GM18505 (cell line): ENCODE measurements at regions not wholly inside any gene's neighbourhood (a gene's known extent, or its start where the extent isn't known, plus 50 kb on each side); places are given as distances from the start of the nearest gene placed in this dataset.
"Not testable (repeated sequence)": the region's sequence is repeated elsewhere in the genome, so short reads cannot be mapped to it uniquely, and the experiment has no call there.

ENCODE experiments used
- ATAC-seq: cut with Tn5 transposase; IDR thresholded peaks from one replicate; pipeline ENCODE4 v1.9.1; 2021; ENCODE audit not compliant: unreplicated experiment
- POLR2A ChIP-seq: IDR thresholded peaks from 4 replicates; pipeline ENCODE4 v1.6.1; 2011; ENCODE audit warnings: borderline replicate concordance; ENCODE audit not compliant: insufficient read depth, insufficient read length; ENCODE audit errors: extremely low read depth

- ATAC-seq = no peak
- no peak for TF ChIP-seq POLR2A
Measured at GRCh38 chr2:105510761-105511528, 112.1 kb upstream of the FHL2 start.

DNA sequence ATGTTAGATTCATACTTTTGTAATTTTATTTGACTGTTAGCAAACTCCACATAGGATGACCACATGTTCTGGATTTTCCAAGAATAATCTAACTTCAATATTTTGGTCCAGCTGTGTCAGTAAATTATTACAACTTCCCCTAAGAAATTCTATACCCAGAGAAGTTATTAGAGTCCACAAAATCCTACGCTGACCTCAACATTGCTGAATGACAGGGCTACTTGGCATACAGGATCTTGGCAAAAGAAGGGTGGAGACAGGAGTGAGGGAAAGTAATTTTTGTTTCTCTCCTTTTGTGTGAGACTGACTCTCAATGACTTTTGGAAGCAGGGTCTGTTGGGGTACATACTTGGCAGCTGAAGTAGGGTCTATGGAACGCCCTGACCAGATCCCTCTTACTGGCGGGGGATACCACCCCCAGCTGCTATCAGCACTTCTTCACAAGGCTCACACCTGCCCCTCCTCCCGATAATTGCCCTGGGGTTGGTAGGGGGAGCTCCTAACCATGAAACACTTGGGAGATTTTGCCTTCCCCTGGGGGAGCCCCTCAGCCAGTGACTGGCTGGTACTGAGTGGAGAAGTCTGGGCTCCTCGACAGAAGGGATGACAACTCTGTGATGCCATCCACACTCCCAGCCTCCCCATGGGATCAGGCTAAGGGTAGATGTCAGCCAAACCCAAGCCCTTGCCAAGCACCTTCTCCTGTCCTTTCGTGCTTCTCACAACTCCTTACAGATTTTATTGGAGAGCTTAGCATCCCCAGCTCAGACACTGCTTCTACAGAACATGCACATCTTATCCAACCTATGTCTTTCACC, 110.6 kb upstream of the FHL2 start:
- TF ChIP-seq POLR2A = no peak
- no peak for ATAC-seq

DNA sequence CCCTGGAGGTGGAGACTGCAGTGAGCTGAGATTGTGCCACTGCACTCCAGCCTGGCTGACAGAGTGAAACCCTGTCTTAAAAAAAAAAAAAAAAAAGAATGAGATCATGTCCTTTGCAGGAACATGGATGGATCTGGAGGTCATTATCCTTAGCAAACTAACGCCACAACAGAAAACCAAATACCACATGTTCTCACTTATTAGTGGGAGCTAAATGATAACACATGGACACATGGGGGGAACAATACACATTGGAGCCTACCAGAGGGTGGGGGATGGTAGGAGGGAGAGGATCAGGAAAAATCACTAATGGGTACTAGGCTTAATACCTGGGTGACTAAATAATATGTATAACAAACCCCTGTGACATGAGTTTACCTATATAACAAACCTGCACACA, 108.0 kb upstream of the FHL2 start:
- not testable (repeated sequence) for ATAC-seq

DNA sequence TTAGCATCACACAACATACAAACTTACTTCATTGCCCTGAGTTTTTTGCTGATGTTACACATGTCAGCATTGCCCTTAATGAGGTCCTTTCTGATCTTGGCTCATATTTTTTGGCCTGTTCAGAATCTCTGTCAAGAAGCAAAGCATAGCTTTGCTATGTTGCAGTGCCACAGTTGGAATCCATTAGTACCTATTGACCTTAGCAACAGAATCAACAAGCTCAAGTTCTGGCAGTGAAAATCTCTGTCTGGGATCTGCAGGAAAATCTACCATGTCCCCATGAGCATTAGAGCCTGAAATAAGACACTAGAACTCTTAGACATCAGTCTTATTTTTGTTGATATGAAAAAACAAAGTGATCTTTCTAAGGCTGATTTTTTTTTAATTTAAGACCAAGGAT, 105.6 kb upstream of the FHL2 start:
- TF ChIP-seq POLR2A = no peak
- no peak for ATAC-seq

DNA sequence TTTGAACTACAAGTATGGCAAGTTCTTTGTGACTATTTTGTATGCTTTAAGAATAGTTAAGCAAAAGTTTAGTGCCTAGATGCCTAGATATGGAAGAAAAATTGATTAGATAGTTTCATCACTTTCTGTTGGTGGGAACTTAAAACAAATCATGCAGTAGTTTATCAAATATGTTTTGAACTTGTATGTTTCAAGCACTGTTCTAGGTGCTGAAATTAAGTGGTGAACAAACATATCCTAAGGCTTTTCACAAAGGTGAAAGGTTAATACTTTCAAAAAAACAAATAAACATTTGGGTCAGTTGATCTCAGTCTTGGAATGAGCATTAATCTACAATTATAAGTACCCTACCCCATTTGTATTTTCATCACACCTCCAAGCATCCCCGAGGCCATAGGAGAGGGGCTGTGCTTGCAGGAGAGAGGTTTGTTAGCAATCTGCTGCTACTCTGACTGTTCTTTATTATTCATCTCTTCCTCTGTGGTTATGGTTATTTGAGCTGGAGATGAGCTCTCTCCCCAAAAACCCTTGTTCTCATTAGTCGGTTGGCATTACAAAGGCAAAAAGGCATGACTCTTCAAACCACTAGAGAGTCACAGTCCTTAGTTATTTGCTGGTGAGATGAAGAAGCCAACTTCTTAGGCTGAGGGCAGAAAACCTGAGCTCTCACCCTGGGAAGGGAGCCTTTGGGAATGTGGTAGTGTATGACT, 103.9 kb upstream of the FHL2 start:
- no peak for TF ChIP-seq POLR2A
- ATAC-seq = no peak

DNA sequence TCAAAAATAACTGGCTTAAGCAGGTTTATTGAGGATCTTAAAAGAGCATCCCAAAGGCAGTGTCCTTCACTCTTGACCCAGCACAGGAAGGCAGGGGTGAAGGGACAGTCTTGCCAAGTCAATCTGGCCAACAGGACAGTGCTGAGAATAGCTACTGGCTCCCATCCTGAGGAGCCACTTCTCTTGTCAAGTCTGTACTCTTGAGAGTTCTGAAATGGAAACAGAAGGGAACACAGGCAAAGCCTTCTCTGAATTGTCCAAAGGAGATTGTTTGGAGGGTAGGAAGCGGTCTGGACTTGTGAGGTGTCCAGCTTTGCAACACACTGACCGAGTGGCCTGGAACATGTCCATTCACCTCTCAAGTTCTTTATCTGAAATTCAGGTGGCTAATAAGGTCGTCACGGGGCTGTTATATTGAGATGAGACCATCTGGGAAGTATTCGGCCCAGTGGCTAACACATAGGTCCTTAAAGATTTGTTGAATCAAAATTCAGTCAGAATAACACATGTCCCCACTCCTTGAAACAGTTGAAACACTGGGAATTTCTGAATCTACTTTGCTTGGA, 99.5 kb upstream of the FHL2 start:
- ATAC-seq = no peak
- no peak for TF ChIP-seq POLR2A

GRCh38 chr2:105497094-105497493, 98.2 kb upstream of the FHL2 start:
- no peak for ATAC-seq
- TF ChIP-seq POLR2A = no peak

GRCh38 chr2:105496271-105496670, 97.4 kb upstream of the FHL2 start:
- no peak for TF ChIP-seq POLR2A
- ATAC-seq = no peak

DNA sequence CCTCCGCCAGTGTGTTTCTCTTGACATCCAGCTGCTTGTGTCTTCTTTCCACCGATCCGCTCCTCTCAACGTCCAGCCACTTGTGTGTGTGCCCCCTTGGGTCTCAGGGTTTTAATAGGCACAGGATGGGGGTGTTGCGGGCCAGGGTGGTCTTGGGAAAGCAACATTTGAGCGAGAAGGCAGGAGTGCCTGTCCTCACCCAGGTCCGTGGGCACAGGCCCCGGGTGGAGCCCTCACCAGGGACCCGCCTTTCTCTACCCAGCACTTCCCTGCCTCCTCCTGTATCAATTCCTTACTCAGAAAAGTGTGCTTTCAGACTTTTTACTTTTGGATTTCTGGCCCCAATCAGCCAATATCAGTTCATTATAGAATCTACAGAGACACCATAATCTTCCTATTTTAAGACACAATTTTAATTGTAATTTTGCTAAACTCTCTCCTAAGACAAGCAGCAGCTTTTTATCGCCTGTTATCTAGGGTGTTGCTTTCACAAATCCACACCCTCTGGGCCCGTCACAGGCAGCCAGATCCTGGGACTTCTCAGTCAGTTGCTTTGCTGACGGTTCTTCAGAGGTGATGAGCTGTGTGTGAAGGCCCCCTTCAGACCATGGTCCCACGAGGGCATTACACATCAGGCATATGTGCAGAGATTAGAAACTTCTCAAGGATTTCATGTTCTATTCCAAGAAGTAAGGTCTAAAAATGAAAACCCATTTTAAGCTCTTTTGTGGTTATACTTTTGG, 96.0 kb upstream of the FHL2 start:
- no peak for ATAC-seq
- TF ChIP-seq POLR2A = no peak

- no peak for TF ChIP-seq POLR2A
Measured at GRCh38 chr2:105490956-105491355, 92.1 kb upstream of the FHL2 start.

DNA sequence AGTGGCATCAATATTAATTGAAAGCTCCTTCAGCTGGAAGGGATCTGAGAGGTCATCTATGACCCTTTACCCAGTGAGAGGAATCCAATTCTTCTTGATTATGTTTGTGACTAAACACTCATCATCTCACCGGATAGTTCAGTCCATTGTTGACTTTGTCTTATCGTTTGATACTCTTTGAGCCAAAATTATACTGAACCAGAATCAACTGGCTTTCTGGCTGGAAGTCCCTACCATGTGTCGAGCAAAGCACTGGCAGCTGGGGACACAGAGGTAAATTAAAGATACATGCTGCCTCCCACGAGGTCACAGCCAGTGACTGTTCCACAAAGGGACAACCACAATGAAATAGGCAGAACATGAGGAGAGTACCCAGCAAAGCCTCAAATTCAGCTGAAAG, 91.4 kb upstream of the FHL2 start:
- TF ChIP-seq POLR2A = no peak
- ATAC-seq = no peak

More at GRCh38 chr2:105490956-105491355, 92.1 kb upstream of the FHL2 start:
- no peak for ATAC-seq

DNA sequence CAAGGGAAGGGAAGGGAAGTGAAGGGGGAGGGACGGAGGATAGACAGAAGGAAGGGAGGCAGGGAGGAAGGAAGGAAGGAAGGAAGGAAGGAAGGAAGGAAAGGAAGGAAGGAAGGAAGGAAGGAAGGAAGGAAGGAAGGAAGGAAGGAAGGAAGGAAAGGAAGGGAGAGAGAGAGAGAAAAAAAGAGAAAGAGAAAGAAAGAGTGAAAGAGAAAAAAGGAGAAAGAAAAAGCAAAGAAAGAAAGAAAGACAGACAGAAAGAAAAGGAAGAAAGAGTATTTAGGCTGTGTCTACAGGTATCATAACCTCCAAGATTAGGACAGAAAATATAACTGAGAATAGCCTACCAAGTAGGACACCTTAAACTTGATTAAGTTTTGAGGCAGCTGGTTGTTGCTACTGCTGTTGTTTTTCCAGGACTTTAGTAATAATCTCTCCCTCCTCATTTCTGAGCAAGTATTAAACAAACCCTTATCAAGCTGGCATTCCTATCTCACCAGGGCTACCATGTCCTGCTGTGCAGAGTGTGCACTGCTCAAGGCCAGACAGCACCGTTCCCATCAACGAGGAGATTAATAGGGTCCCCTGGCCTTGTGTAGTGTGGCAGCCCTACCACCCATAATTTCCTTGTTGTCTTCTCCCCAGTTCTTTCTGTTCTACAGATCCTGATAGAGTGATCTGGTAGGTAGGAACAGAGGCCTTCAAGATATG, 90.5 kb upstream of the FHL2 start:
- TF ChIP-seq POLR2A = no peak
- ATAC-seq = no peak
